NCI-H2029 (cell line): ENCODE measurements at regions not wholly inside any gene's neighbourhood (a gene's known extent, or its start where the extent isn't known, plus 50 kb on each side); places are given as distances from the start of the nearest gene placed in this dataset.

Experiments used
- DNase-seq: peaks from one replicate; lab custom pipeline; 2025; lab: John Stamatoyannopoulos, UW

DNA sequence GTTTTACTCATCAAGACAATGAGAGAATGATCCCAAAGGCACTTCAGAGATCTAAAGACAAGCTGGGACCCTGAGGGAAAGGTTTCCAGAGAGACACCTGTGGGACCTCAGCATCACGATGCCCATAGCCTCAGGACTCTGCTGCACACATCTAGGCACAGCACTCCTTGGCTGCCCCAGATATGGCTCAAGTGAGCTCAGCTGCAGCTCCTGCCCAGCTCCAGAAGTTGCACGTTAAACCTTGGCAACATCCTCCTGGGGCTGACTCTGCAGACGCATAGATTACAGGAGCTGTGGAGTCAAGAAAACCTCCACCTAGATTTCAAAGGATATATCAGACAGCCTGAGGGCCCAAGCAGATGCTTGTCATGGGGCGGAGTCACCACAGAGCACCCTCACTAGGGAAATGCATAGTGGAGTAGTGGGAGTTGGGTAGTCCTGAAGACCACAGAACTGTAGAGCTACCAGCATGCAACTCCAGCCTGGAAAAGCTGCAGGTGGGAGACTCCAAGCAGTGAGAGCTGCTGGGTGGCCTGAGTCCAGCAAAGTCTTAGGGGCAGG, 582.0 kb downstream of the CDH11 start:
- DNase-seq: no peak

- no peak for DNase-seq
Observed at GRCh38 chr16:64534180-64534780, 587.6 kb downstream of the CDH11 start.

- no peak for DNase-seq
Observed at GRCh38 chr16:64532691-64533090, 589.2 kb downstream of the CDH11 start.

- no peak for DNase-seq
Observed at GRCh38 chr16:64532117-64532516, 589.7 kb downstream of the CDH11 start.

DNA sequence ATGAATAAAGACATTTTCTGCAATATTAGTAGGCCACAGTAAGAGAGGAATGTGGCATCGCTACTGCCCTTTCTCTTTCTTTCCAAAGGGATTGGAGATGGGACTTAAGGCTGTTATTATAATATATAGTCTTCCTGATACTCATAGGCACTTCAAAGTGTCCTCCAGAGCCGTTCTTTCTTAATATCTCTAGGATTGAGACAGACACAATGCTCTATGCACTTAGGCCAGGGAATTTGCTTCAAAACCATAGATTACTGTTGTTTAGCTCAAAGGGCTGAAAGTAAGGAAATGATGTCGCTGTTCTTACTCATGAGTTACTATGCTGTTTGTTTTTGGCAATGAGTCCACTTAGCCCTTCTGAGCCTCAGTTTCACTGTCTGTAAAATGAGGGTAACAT, 590.5 kb downstream of the CDH11 start:
- no peak for DNase-seq

- DNase-seq: no peak
Observed at GRCh38 chr16:64522548-64522947, 599.3 kb downstream of the CDH11 start.

DNA sequence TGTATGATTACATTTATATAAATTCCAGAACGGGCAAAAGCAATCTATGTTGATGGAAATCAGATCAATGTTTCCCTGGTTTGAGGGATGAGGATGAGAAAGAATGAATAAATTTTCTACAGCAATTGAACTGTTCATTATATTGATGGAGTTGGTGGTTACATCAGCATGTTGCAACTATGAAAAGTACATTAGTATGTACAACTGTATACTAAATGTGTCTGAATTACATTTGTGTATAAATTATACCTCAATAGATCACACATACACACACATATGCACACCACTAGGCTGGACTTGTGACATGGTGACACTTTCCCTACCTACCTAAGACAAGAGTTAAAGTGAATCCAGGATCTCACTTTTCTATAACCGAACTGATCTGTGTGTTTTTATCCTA, 608.0 kb downstream of the CDH11 start:
- no peak for DNase-seq

- no peak for DNase-seq
Observed at GRCh38 chr16:64507240-64508024, 614.4 kb downstream of the CDH11 start.

DNA sequence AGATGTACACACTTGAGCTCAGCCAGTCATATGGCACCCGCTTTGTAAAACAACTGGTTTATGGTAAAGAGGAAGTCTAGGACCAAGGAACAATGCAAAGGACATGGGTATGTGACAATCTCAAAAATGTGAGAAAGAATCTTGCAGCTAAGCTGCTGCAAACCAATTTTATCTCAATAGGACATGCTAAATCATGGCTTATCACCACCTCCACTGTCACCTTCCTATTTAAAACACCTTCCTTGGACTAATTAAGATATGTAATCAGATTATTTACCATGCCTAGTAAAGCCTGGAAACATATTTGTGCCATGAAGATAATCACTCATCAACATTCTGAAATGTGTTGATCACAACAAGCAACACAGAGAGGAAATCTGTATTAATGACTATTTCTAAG, 622.7 kb downstream of the CDH11 start:
- no peak for DNase-seq

- DNase-seq: no peak
Observed at GRCh38 chr16:64498363-64498762, 623.5 kb downstream of the CDH11 start.

GRCh38 chr16:64493709-64494108, 628.2 kb downstream of the CDH11 start:
- no peak for DNase-seq

DNA sequence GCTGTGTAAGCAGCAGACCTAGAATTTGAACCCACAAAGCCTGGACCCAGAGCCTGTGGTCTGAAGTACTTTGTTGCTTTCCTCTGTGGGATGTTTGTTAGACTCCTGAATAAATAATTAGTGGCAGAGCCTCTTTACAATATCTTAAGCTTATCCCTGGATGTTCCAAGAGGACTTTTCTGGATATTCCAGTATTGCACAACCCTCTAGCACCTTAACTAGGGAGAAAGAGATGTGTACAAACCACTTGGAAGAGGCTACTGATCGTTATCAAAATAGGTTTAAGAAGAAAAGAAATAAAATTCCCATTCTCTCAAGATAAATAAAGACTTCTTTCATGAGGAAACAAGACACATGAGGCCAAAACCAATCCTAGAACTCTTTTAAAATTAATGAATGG, 632.4 kb downstream of the CDH11 start:
- no peak for DNase-seq

- no peak for DNase-seq
Observed at GRCh38 chr16:64486561-64486960, 635.3 kb downstream of the CDH11 start.

GRCh38 chr16:64481497-64481896, 640.4 kb downstream of the CDH11 start:
- no peak for DNase-seq

DNA sequence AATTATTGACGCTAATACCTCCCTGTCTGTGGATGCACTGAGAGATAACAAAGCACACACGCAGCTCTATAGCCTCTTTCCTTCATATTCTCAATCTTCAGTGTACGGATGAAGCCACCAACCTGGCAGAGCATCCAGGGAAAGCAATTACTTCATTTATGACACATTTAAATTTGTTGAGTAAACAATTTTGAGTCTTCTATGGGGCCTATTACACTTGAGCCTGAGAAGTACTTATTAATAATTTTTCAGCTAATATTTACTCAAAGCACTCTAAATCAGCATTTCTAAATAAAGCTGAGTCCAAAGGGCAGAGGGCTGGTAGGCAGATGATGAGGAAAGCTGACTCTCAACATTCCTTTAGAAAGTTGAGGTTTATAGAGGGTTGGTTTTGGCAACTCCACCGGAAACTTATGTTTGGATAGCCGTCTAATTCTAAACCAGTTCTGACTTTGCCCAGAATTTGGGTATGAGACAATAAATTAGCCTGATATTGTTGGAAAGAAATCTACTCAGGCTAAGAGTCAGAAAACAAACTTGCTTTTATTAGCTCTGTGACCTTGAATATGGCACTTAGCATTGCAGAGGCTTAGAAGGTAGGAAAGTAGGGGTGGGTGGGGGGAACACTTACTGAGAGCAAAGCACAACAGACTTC, 643.5 kb downstream of the CDH11 start:
- DNase-seq: no peak

DNA sequence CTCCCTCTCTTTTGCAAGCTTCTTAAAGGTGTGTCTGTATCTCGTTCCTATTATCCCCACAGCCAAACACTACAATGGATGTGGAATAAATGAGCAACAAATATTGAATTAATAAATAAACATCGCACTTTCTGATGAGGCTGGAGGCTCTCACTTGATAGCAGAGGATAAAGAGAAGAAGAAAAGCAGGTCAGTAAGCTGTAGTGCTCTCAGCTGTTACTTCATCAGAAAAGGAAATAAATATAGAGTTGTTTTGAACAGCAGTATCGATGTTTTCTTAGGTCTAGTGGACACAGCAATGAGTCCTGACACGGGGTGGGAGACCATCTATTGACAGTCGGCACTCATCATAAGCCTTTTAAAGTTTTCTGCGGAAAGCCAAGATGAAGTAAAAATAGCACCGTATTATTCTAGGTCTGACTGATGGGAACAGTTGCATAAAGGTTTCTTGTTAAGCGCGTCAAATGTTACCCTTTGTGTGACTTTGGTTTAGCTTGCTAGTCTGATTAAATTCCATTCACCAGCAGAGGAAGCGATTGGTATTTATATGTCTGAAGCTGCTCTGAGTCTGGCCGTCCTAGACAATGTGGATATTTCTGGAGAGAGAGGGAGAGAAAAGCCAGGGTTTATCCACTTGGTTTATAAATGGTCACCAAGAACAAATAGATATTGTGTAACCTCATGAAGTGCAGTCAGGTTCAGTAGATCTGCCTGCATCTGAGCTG, 646.1 kb downstream of the CDH11 start:
- no peak for DNase-seq

DNA sequence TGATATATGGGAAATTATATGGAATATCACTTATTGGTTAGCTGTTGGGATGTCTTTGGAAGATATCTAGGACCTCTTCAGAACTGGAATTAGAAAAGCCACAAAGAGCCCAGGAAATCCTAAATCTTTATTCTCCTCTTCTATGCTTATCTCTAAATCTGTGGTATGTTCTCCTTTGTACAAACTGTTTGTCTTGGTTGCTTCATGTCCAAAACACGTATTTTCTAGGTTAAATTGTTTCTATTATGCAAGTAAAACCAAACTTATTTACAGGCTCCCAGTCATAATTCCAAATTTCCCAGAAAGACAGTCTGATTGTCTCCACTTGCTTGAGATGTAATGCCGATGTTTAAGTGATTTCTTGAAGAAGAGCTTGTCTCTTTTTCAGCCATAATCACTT, 650.9 kb downstream of the CDH11 start:
- no peak for DNase-seq

- DNase-seq: no peak
Observed at GRCh38 chr16:64469906-64470702, 651.8 kb downstream of the CDH11 start.

DNA sequence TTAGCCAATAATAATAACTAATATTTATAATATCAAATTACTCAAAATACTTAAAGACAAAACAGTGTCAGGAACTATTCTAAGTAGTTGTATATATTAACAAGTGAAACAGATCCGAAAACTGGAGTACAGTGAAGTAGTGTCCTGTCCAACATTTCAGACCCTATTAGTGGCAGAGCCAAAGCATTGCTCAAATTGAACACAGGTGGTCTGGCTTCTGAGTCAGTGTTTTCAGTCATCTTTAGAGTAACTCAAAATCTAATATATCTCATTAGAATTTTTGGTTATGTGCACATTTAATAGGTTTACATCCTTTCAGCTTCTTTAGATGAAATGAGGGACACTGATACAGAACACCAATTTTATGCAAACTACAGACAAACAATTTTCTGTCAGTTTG, 652.5 kb downstream of the CDH11 start:
- no peak for DNase-seq

DNA sequence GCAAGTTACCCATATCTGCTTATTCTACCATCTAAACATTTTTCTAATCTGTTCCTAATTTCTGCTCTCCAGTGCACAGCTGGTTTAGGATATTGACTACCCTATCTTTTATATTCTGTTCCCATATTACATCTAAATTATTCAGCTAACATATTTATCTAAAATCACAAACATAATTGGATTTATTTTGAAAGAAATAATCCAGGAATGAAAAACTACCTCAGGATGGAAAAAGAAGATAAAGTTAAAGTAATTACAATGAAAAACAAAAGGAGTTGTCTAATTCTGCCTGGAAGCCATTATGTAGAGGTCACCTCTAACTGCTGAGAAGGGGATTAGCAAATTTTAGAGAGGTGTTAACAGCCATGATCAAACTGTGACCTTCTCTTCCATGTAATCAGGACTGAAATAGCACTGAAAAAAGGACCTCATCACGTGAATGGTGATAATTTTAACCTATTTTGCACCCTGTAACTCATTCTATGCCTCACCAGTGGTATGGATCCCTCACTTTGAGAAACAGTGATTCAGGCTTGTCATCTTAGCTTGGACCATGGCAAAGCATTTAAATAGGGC, 653.3 kb downstream of the CDH11 start:
- DNase-seq: no peak

DNA sequence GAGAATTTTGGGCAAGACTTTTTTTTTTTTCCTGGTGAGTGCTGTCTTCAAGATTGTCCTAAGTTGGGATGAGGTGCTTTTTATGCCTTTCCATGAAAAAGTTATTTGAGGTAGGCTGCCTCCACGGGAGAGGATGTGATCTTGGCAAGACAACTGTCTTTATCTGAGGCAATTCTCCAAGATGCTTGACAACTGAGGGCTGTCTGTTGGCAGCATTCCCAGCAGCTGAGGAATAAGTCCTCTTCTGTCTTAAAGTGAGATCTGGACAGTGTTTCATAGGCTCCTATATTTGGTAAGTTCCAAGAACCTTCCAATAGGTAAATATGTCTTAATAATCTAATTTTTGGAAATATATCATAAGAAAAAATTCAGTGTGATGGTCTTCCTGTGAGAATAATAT, 662.0 kb downstream of the CDH11 start:
- DNase-seq: no peak
